ENCODE measurements at regions not wholly inside any gene's neighbourhood (a gene's known extent, or its start where the extent isn't known, plus 50 kb on each side); places are given as distances from the start of the nearest gene placed in this dataset.

- Histone ChIP-seq H3K36me3 (no peaks in the 10 kb centered on the region), H3K27me3 (no peaks in the 10 kb centered on the region), H3K9me3 (no peaks in the 10 kb centered on the region), H3K4me3 (no peak overlapping the region), H3K4me1 (no peaks in the 10 kb centered on the region), H3K27ac (no peak overlapping the region)
- no peak for TF ChIP-seq CTCF (IDR thresholded peaks at IDR 0.05)
- intact Hi-C loops (cut with DNase I), result no loop called here
- DNase-seq, result no peak
- ATAC-seq, result no peak
These were observed 369.9 kb upstream of the LRRC7 start for GRCh38 chr1:69197816-69198215.

GRCh38 chr1:69201716-69202115 lies 366.0 kb upstream of the LRRC7 start:
- DNase-seq (no peak), ATAC-seq (no peak)
- Histone ChIP-seq H3K4me3 (no peak overlapping the region), H3K4me1 (no peaks in the 10 kb centered on the region), H3K27ac (no peak overlapping the region), H3K9me3 (peaks cover 0 to 21% of the 10 kb centered on the region in 2 donors), H3K27me3 (no peaks in the 10 kb centered on the region), H3K36me3 (no peaks in the 10 kb centered on the region)
- no peak for TF ChIP-seq CTCF (IDR thresholded peaks at IDR 0.05)
- intact Hi-C loops (cut with DNase I), result no loop called here

- Histone ChIP-seq H3K4me3 (no peak overlapping the region), H3K27ac (no peak overlapping the region), H3K9me3 (peaks cover 0 to 21% of the 10 kb centered on the region in 2 donors), H3K4me1 (no peaks in the 10 kb centered on the region), H3K36me3 (no peaks in the 10 kb centered on the region), H3K27me3 (no peaks in the 10 kb centered on the region)
- intact Hi-C loops (cut with DNase I), result no loop called here
- ATAC-seq (no peak), DNase-seq (no peak)
- no peak for TF ChIP-seq CTCF (IDR thresholded peaks at IDR 0.05)
These were observed 364.6 kb upstream of the LRRC7 start for GRCh38 chr1:69203166-69203565.

- no peaks in the 10 kb centered on the region for H3K27me3 ChIP-seq
- intact Hi-C loops (cut with DNase I), result no loop called here
- no peak overlapping the region for H3K4me3 ChIP-seq
- H3K27ac ChIP-seq, result no peak overlapping the region
- peaks cover 0 to 4% of the 10 kb centered on the region in 2 donors for H3K9me3 ChIP-seq
- no peak for TF ChIP-seq CTCF (IDR thresholded peaks at IDR 0.05)
- no peak for ATAC-seq
- H3K36me3 ChIP-seq, result no peaks in the 10 kb centered on the region
- H3K4me1 ChIP-seq, result no peaks in the 10 kb centered on the region
- no peak for DNase-seq
These were observed 354.1 kb upstream of the LRRC7 start for GRCh38 chr1:69213644-69214043.

GRCh38 chr1:69215883-69216282 lies 351.8 kb upstream of the LRRC7 start:
- H3K27me3 ChIP-seq, result no peaks in the 10 kb centered on the region
- ATAC-seq, result no peak
- H3K27ac ChIP-seq, result no peak overlapping the region
- no peak overlapping the region for H3K4me3 ChIP-seq
- no peaks in the 10 kb centered on the region for H3K36me3 ChIP-seq
- H3K9me3 ChIP-seq, result peaks cover 0 to 4% of the 10 kb centered on the region in 2 donors
- intact Hi-C loops (cut with DNase I), result no loop called here
- H3K4me1 ChIP-seq, result no peaks in the 10 kb centered on the region
- TF ChIP-seq CTCF (IDR thresholded peaks at IDR 0.05), result no peak
- DNase-seq, result no peak

Measured in left lung (tissue), 4 donors.